MCF 10A (cell line): ENCODE measurements at regions not wholly inside any gene's neighbourhood (a gene's known extent, or its start where the extent isn't known, plus 50 kb on each side); places are given as distances from the start of the nearest gene placed in this dataset.

Source experiments
- BruUV-seq: library from RNA; stranded (reverse); fragments of 400-500 nt; replicated peaks from 2 replicates; lab custom pipeline; 2021; lab: Mats Ljungman, UMichigan
- CTCF ChIA-PET: fragments of 300-600 bp; sonication (Branson Sonifier 250); formaldehyde crosslinking; extraction: SDS; loops from one replicate; lab custom pipeline; 2021; ENCODE audit warnings: antibody characterized with exemption, inconsistent platforms; lab: Yijun Ruan, JAX
- POLR2A ChIA-PET: fragments of 300-600, 350-650 bp; sonication (Branson Sonifier 250); formaldehyde crosslinking; extraction: SDS; loops from one replicate; lab custom pipeline; 2020; ENCODE audit warnings: antibody characterized with exemption, inconsistent platforms; lab: Yijun Ruan, JAX
- DNase-seq: peaks from one replicate; pipeline ENCODE4 v3.0.0-alpha.2; 2018; ENCODE audit not compliant: unreplicated experiment
- H3K27ac Mint-ChIP-seq: one replicate; pipeline ENCODE4 v1.8.0; 2022; ENCODE audit warnings: mild to moderate bottlenecking, low read depth, mixed read lengths; ENCODE audit not compliant: unreplicated experiment
- H3K27me3 Mint-ChIP-seq: one replicate; pipeline ENCODE4 v1.8.0; 2022; ENCODE audit warnings: mixed read lengths; ENCODE audit not compliant: insufficient read depth, unreplicated experiment
- H3K36me3 Mint-ChIP-seq: one replicate; pipeline ENCODE4 v1.8.0; 2022; ENCODE audit warnings: mild to moderate bottlenecking, moderate library complexity, mixed read lengths; ENCODE audit not compliant: insufficient read depth, unreplicated experiment
- H3K4me1 Mint-ChIP-seq: one replicate; pipeline ENCODE4 v1.8.0; 2022; ENCODE audit warnings: mixed read lengths; ENCODE audit not compliant: insufficient read depth, unreplicated experiment
- H3K4me3 Mint-ChIP-seq: one replicate; pipeline ENCODE4 v1.8.0; 2022; ENCODE audit warnings: mild to moderate bottlenecking, moderate library complexity, mixed read lengths; ENCODE audit not compliant: unreplicated experiment
- H3K9me3 Mint-ChIP-seq: one replicate; pipeline ENCODE4 v1.8.0; 2022; ENCODE audit warnings: mixed read lengths; ENCODE audit not compliant: unreplicated experiment
- intact Hi-C: fragments of 100-400 bp; cut with micrococcal nuclease; formaldehyde crosslinking; loops from 2 replicates; pipeline ENCODE4 v1.14.1; 2022
- TF ChIP-seq, protein P1 (sequence below): fragments of 200-600 bp; IDR thresholded peaks from one replicate; pipeline ENCODE4 v1.8.0; 2022; ENCODE audit warnings: antibody characterized with exemption, mild to moderate bottlenecking; ENCODE audit not compliant: unreplicated experiment

DNA sequence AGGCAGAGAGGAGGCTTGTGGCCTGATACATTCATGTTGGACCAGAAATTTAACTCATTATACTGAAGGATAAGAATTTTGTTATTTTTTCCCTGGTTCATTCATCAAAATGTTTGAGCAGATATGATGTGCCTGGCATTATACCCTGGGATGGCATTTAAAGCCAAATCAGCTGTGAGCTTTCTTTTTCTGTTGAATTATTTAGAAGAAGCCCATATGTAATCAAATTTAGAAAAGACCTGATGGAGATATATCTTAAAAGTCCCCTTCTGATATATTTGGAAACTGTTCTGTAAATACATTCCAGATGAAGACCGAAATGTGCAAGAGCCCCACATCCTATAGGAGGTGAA lies 743.1 kb upstream of the HS6ST1 start:
- ChIA-PET POLR2A (interaction anchor here (0.6 to 2.1 kb wide), 6 partner anchors 10 to 253 kb away, joined by 3 to 7 read pairs (median 3); no protein-coding TSS in a partner anchor), CTCF (interaction anchor here (1.0 to 1.3 kb wide), 5 partner anchors 20 to 335 kb away, joined by 3 to 5 read pairs (median 3); no protein-coding TSS in a partner anchor)
- no peak for DNase-seq
- peaks cover 5% of the 10 kb centered on the region for H3K36me3 Mint-ChIP-seq
- H3K27ac Mint-ChIP-seq, result peak overlapping the region; percentile 87
- BruUV-seq, result no TSS peak
- no peaks in the 10 kb centered on the region for H3K27me3 Mint-ChIP-seq
- no peak overlapping the region for H3K4me3 Mint-ChIP-seq
- intact Hi-C loops, result no loop called here
- H3K9me3 Mint-ChIP-seq, result no peaks in the 10 kb centered on the region
- TF ChIP-seq, protein P1, sequence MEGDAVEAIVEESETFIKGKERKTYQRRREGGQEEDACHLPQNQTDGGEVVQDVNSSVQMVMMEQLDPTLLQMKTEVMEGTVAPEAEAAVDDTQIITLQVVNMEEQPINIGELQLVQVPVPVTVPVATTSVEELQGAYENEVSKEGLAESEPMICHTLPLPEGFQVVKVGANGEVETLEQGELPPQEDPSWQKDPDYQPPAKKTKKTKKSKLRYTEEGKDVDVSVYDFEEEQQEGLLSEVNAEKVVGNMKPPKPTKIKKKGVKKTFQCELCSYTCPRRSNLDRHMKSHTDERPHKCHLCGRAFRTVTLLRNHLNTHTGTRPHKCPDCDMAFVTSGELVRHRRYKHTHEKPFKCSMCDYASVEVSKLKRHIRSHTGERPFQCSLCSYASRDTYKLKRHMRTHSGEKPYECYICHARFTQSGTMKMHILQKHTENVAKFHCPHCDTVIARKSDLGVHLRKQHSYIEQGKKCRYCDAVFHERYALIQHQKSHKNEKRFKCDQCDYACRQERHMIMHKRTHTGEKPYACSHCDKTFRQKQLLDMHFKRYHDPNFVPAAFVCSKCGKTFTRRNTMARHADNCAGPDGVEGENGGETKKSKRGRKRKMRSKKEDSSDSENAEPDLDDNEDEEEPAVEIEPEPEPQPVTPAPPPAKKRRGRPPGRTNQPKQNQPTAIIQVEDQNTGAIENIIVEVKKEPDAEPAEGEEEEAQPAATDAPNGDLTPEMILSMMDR, result no peak
- H3K4me1 Mint-ChIP-seq, result peaks cover 27% of the 10 kb centered on the region

GRCh38 chr2:129062146-129062912 lies 743.7 kb upstream of the HS6ST1 start:
- ChIA-PET POLR2A (interaction anchor here (0.6 to 2.1 kb wide), 8 partner anchors 9 to 253 kb away, joined by 3 to 7 read pairs (median 3); no protein-coding TSS in a partner anchor), CTCF (interaction anchor here (0.7 to 1.3 kb wide), 6 partner anchors 9 to 764 kb away, joined by 3 to 5 read pairs (median 3); no protein-coding TSS in a partner anchor)
- no TSS peak for BruUV-seq
- Mint-ChIP-seq H3K27me3 (no peaks in the 10 kb centered on the region), H3K4me1 (peaks cover 21% of the 10 kb centered on the region), H3K9me3 (no peaks in the 10 kb centered on the region), H3K4me3 (no peak overlapping the region), H3K27ac (no peak overlapping the region), H3K36me3 (peaks cover 5% of the 10 kb centered on the region)
- TF ChIP-seq, protein P1, result no peak
- intact Hi-C loops, result no loop called here
- DNase-seq, result no peak

GRCh38 chr2:129067070-129067469 lies 748.4 kb upstream of the HS6ST1 start:
- Mint-ChIP-seq H3K27ac (no peak overlapping the region), H3K4me3 (no peak overlapping the region), H3K4me1 (peaks cover 8% of the 10 kb centered on the region), H3K36me3 (no peaks in the 10 kb centered on the region), H3K9me3 (no peaks in the 10 kb centered on the region), H3K27me3 (no peaks in the 10 kb centered on the region)
- POLR2A ChIA-PET, result no interaction called here
- no TSS peak for BruUV-seq
- CTCF ChIA-PET, result no interaction called here
- TF ChIP-seq, protein P1, result no peak
- intact Hi-C loops, result no loop called here
- no peak for DNase-seq

- no peaks in the 10 kb centered on the region for H3K27me3 Mint-ChIP-seq
- H3K9me3 Mint-ChIP-seq, result no peaks in the 10 kb centered on the region
- BruUV-seq, result no TSS peak
- CTCF ChIA-PET, result no interaction called here
- TF ChIP-seq, protein P1, result no peak
- H3K27ac Mint-ChIP-seq, result no peak overlapping the region
- intact Hi-C loops, result no loop called here
- H3K36me3 Mint-ChIP-seq, result no peaks in the 10 kb centered on the region
- no peak overlapping the region for H3K4me3 Mint-ChIP-seq
- POLR2A ChIA-PET, result no interaction called here
- H3K4me1 Mint-ChIP-seq, result no peaks in the 10 kb centered on the region
- no peak for DNase-seq
These were observed 749.3 kb upstream of the HS6ST1 start for GRCh38 chr2:129067953-129068352.
